GM23248 (cell line): ENCODE measurements at regions not wholly inside any gene's neighbourhood (a gene's known extent, or its start where the extent isn't known, plus 50 kb on each side); places are given as distances from the start of the nearest gene placed in this dataset.

Source experiments
- DNase-seq: peaks from one replicate; pipeline ENCODE4 v3.0.0-alpha.2; 2015
- H2AFZ ChIP-seq: fragments of 200-600 bp; sonication (generic); 2 replicates; pipeline ENCODE4 v1.6.1; 2016; ENCODE audit warnings: antibody characterized with exemption
- H3F3A ChIP-seq: fragments of 200-600 bp; sonication (generic); 2 replicates; pipeline ENCODE4 v1.6.1; 2016; ENCODE audit warnings: mild to moderate bottlenecking, antibody characterized with exemption, mixed run types; ENCODE audit not compliant: insufficient read depth
- H3K27ac ChIP-seq: fragments of 200-600 bp; sonication (generic); 2 replicates; pipeline ENCODE4 v1.5.1; 2016; ENCODE audit warnings: mild to moderate bottlenecking
- H3K27me3 ChIP-seq: fragments of 200-600 bp; sonication (generic); replicated peaks from 2 replicates; pipeline ENCODE4 v1.6.1; 2016; ENCODE audit warnings: mild to moderate bottlenecking; ENCODE audit not compliant: insufficient read depth
- H3K36me3 ChIP-seq: fragments of 200-600 bp; sonication (generic); 2 replicates; pipeline ENCODE4 v1.6.1; 2016; ENCODE audit warnings: low read depth, mild to moderate bottlenecking
- H3K4me1 ChIP-seq: fragments of 200-600 bp; sonication (generic); 2 replicates; pipeline ENCODE4 v1.6.1; 2016; ENCODE audit warnings: mild to moderate bottlenecking; ENCODE audit not compliant: insufficient read depth
- H3K4me2 ChIP-seq: fragments of 200-600 bp; sonication (generic); one replicate; pipeline ENCODE4 v1.6.1; 2016; ENCODE audit warnings: mild to moderate bottlenecking; ENCODE audit not compliant: unreplicated experiment
- H3K4me3 ChIP-seq: fragments of 200-600 bp; sonication (generic); 2 replicates; pipeline ENCODE4 v1.5.1; 2016; ENCODE audit warnings: mild to moderate bottlenecking
- H3K79me2 ChIP-seq: fragments of 200-600 bp; sonication (generic); 2 replicates; pipeline ENCODE4 v1.6.1; 2016; ENCODE audit warnings: mild to moderate bottlenecking; ENCODE audit not compliant: insufficient read depth
- H3K9ac ChIP-seq: fragments of 200-600 bp; sonication (generic); 2 replicates; pipeline ENCODE4 v1.6.1; 2016; ENCODE audit warnings: mild to moderate bottlenecking
- H3K9me2 ChIP-seq: fragments of 200-600 bp; sonication (generic); 2 replicates; pipeline ENCODE4 v1.6.1; 2016; ENCODE audit warnings: mixed run types, mild to moderate bottlenecking, moderate library complexity; ENCODE audit not compliant: insufficient read depth
- H3K9me3 ChIP-seq: fragments of 200-600 bp; sonication (generic); one replicate; pipeline ENCODE4 v1.6.1; 2017; ENCODE audit warnings: low read depth
- H4K20me1 ChIP-seq: fragments of 200-600 bp; sonication (generic); 2 replicates; pipeline ENCODE4 v1.6.0; 2016; ENCODE audit not compliant: insufficient read depth
- EZH2 ChIP-seq: fragments of 200-600 bp; sonication (generic); IDR thresholded peaks from 2 replicates; pipeline ENCODE4 v1.6.1; 2018; ENCODE audit warnings: antibody characterized with exemption, mild to moderate bottlenecking; ENCODE audit not compliant: insufficient read depth, poor library complexity, severe bottlenecking
- EZH2phosphoT487 ChIP-seq: fragments of 200-600 bp; sonication (generic); IDR thresholded peaks from 2 replicates; pipeline ENCODE4 v1.6.1; 2018; ENCODE audit warnings: antibody characterized with exemption, moderate library complexity, mild to moderate bottlenecking, low read depth; ENCODE audit not compliant: insufficient read depth
- WGBS, 2 experiments: methylation state at CpG; one replicate each; pipeline ENCODE4 v1.1.6; 2015 to 2017; ENCODE audit warnings: low lambda C conversion rate in 2 of 2, low coverage in 1 of 2; ENCODE audit errors: missing lambda C conversion rate in 2 of 2; 5-methylcytosine and 5-hydroxymethylcytosine counted together
- in situ Hi-C: fragments of 300-500 bp; cut with MboI; formaldehyde crosslinking; loops from 2 replicates; pipeline ENCODE4 v1.15.0; 2020

- H3K79me2 ChIP-seq: no peaks in the 10 kb centered on the region
- H3K9me2 ChIP-seq: no peaks in the 10 kb centered on the region
- no peak overlapping the region for H2AFZ ChIP-seq
- no peak for DNase-seq
- H3K4me3 ChIP-seq: no peak overlapping the region
- no peak overlapping the region for H3K9ac ChIP-seq
- H3K4me2 ChIP-seq: no peak overlapping the region
- H3K36me3 ChIP-seq: no peaks in the 10 kb centered on the region
- TF ChIP-seq EZH2phosphoT487 (no peak), EZH2 (no peak)
- 91 to 93% methylated on average over 2 of the region's 2 CpGs for WGBS, 2 experiments
- H3K9me3 ChIP-seq: no peaks in the 10 kb centered on the region
- in situ Hi-C loops: no loop called here
- no peaks in the 10 kb centered on the region for H4K20me1 ChIP-seq
- no peaks in the 10 kb centered on the region for H3K27me3 ChIP-seq
- no peak overlapping the region for H3K27ac ChIP-seq
- peaks cover 53% of the 10 kb centered on the region for H3F3A ChIP-seq
- H3K4me1 ChIP-seq: peaks cover 41% of the 10 kb centered on the region
These were observed 219.0 kb upstream of the PROK2 start for GRCh38 chr3:72003936-72004335.

- TF ChIP-seq EZH2phosphoT487 (no peak), EZH2 (no peak)
- Histone ChIP-seq H3K79me2 (no peaks in the 10 kb centered on the region), H3K27ac (no peak overlapping the region), H3K4me2 (no peak overlapping the region), H2AFZ (no peak overlapping the region), H3K9ac (no peak overlapping the region), H3F3A (peaks cover 47% of the 10 kb centered on the region), H3K36me3 (no peaks in the 10 kb centered on the region), H3K4me1 (peaks cover 46% of the 10 kb centered on the region), H4K20me1 (no peaks in the 10 kb centered on the region), H3K9me2 (no peaks in the 10 kb centered on the region), H3K27me3 (no peaks in the 10 kb centered on the region), H3K4me3 (no peak overlapping the region), H3K9me3 (no peaks in the 10 kb centered on the region)
- in situ Hi-C loops: no loop called here
- DNase-seq: no peak
- WGBS, 2 experiments: 84% methylated on average over 3 of the region's 3 CpGs
These were observed 216.8 kb upstream of the PROK2 start for GRCh38 chr3:72001758-72002157.

GRCh38 chr3:71998995-71999673 lies 214.2 kb upstream of the PROK2 start:
- Histone ChIP-seq H3K36me3 (no peaks in the 10 kb centered on the region), H3K4me1 (peaks cover 25% of the 10 kb centered on the region), H3K4me2 (peak overlapping the region; percentile 37), H3K4me3 (no peak overlapping the region), H3K9ac (peak overlapping the region; percentile 51), H3K79me2 (no peaks in the 10 kb centered on the region), H3K27ac (peak overlapping the region; percentile 94), H3F3A (peaks cover 26% of the 10 kb centered on the region), H3K9me3 (no peaks in the 10 kb centered on the region), H2AFZ (peak overlapping the region; percentile 34), H3K27me3 (no peaks in the 10 kb centered on the region), H4K20me1 (no peaks in the 10 kb centered on the region), H3K9me2 (no peaks in the 10 kb centered on the region)
- in situ Hi-C loops: no loop called here
- 24 to 26% methylated on average over 3 of the region's 3 CpGs for WGBS, 2 experiments
- TF ChIP-seq EZH2 (no peak), EZH2phosphoT487 (no peak)
- peak; percentile 97 for DNase-seq

GRCh38 chr3:71997066-71997653 lies 212.2 kb upstream of the PROK2 start:
- no peak overlapping the region for H2AFZ ChIP-seq

More at GRCh38 chr3:71997066-71997653, 212.2 kb upstream of the PROK2 start:
- TF ChIP-seq EZH2 (no peak), EZH2phosphoT487 (no peak)
- WGBS, 2 experiments: 72 to 75% methylated on average over 4 of the region's 4 CpGs
- no peaks in the 10 kb centered on the region for H3K79me2 ChIP-seq
- peak; percentile 31 for DNase-seq
- H3K4me1 ChIP-seq: peaks cover 25% of the 10 kb centered on the region
- H3K27ac ChIP-seq: no peak overlapping the region
- H4K20me1 ChIP-seq: no peaks in the 10 kb centered on the region
- H3K4me2 ChIP-seq: no peak overlapping the region
- no peaks in the 10 kb centered on the region for H3K36me3 ChIP-seq
- H3K9me2 ChIP-seq: no peaks in the 10 kb centered on the region
- H3K9ac ChIP-seq: no peak overlapping the region
- peaks cover 22% of the 10 kb centered on the region for H3F3A ChIP-seq
- H3K27me3 ChIP-seq: no peaks in the 10 kb centered on the region
- H3K4me3 ChIP-seq: no peak overlapping the region
- in situ Hi-C loops: no loop called here
- H3K9me3 ChIP-seq: no peaks in the 10 kb centered on the region
